ENCODE measurements at regions not wholly inside any gene's neighbourhood (a gene's known extent, or its start where the extent isn't known, plus 50 kb on each side); places are given as distances from the start of the nearest gene placed in this dataset.

- no peak for DNase-seq (ENCODE audit: low read depth in 4 of 4, low spot score in 3 of 4)
Measured at GRCh38 chr16:5450409-5451104, 353.0 kb upstream of the EEF2KMT start.

- DNase-seq (ENCODE audit: low read depth in 4 of 4, low spot score in 3 of 4) = no peak
Measured at GRCh38 chr16:5449901-5450300, 352.3 kb upstream of the EEF2KMT start.

GRCh38 chr16:5448798-5449197, 351.2 kb upstream of the EEF2KMT start:
- no peak for DNase-seq (ENCODE audit: low read depth in 4 of 4, low spot score in 3 of 4)

GRCh38 chr16:5447734-5448133, 350.1 kb upstream of the EEF2KMT start:
- no peak for DNase-seq (ENCODE audit: low read depth in 4 of 4, low spot score in 3 of 4)

GRCh38 chr16:5446623-5447240, 349.1 kb upstream of the EEF2KMT start:
- DNase-seq (ENCODE audit: low read depth in 4 of 4, low spot score in 3 of 4) = no peak

GRCh38 chr16:5444189-5444588, 346.6 kb upstream of the EEF2KMT start:
- DNase-seq (ENCODE audit: low read depth in 4 of 4, low spot score in 3 of 4) = no peak

GRCh38 chr16:5442986-5443385, 345.4 kb upstream of the EEF2KMT start:
- no peak for DNase-seq (ENCODE audit: low read depth in 4 of 4, low spot score in 3 of 4)

- peak in 3 of 4 donors; percentile 1 to 12 (median 11) for DNase-seq (ENCODE audit: low read depth in 4 of 4, low spot score in 3 of 4)
Measured at GRCh38 chr16:5442054-5442453, 344.5 kb upstream of the EEF2KMT start.

- DNase-seq (ENCODE audit: low read depth in 4 of 4, low spot score in 3 of 4) = no peak
Measured at GRCh38 chr16:5438591-5438990, 341.0 kb upstream of the EEF2KMT start.

- no peak for DNase-seq (ENCODE audit: low read depth in 4 of 4, low spot score in 3 of 4)
Measured at GRCh38 chr16:5433587-5433986, 336.0 kb upstream of the EEF2KMT start.

- DNase-seq (ENCODE audit: low read depth in 4 of 4, low spot score in 3 of 4) = no peak
Measured at GRCh38 chr16:5432166-5432565, 334.6 kb upstream of the EEF2KMT start.

GRCh38 chr16:5430598-5430997, 333.0 kb upstream of the EEF2KMT start:
- no peak for DNase-seq (ENCODE audit: low read depth in 4 of 4, low spot score in 3 of 4)

GRCh38 chr16:5428932-5429331, 331.3 kb upstream of the EEF2KMT start:
- no peak for DNase-seq (ENCODE audit: low read depth in 4 of 4, low spot score in 3 of 4)

- DNase-seq (ENCODE audit: low read depth in 4 of 4, low spot score in 3 of 4) = no peak
Measured at GRCh38 chr16:5427571-5427970, 330.0 kb upstream of the EEF2KMT start.

GRCh38 chr16:5422643-5423496, 325.3 kb upstream of the EEF2KMT start:
- no peak for DNase-seq (ENCODE audit: low read depth in 4 of 4, low spot score in 3 of 4)

- DNase-seq (ENCODE audit: low read depth in 4 of 4, low spot score in 3 of 4) = no peak
Measured at GRCh38 chr16:5422047-5422446, 324.5 kb upstream of the EEF2KMT start.

- no peak for DNase-seq (ENCODE audit: low read depth in 4 of 4, low spot score in 3 of 4)
Measured at GRCh38 chr16:5416013-5416412, 318.4 kb upstream of the EEF2KMT start.

- DNase-seq (ENCODE audit: low read depth in 4 of 4, low spot score in 3 of 4) = no peak
Measured at GRCh38 chr16:5415123-5415522, 317.5 kb upstream of the EEF2KMT start.

- DNase-seq (ENCODE audit: low read depth in 4 of 4, low spot score in 3 of 4) = peak in 1 of 4 donors; percentile 5
Measured at GRCh38 chr16:5412731-5413130, 315.1 kb upstream of the EEF2KMT start.

- no peak for DNase-seq (ENCODE audit: low read depth in 4 of 4, low spot score in 3 of 4)
Measured at GRCh38 chr16:5398203-5398602, 300.6 kb upstream of the EEF2KMT start.

- no peak for DNase-seq (ENCODE audit: low read depth in 4 of 4, low spot score in 3 of 4)
Measured at GRCh38 chr16:5396880-5397279, 299.3 kb upstream of the EEF2KMT start.

GRCh38 chr16:5393070-5393469, 295.5 kb upstream of the EEF2KMT start:
- no peak for DNase-seq (ENCODE audit: low read depth in 4 of 4, low spot score in 3 of 4)
